B cell (primary cell): ENCODE measurements at regions not wholly inside any gene's neighbourhood (a gene's known extent, or its start where the extent isn't known, plus 50 kb on each side); places are given as distances from the start of the nearest gene placed in this dataset.

Experiments used
- ATAC-seq: fragments of 200-7000 bp; cut with Tn5 transposase; one replicate; pipeline ENCODE4 v1.10.0; 2021; ENCODE audit warnings: low read depth, mild to moderate bottlenecking, moderate number of reproducible peaks, moderate library complexity
- CTCF ChIA-PET: fragments of 350-600 bp; sonication (Branson Sonifier 250); formaldehyde crosslinking; loops from one replicate; lab custom pipeline; 2021; ENCODE audit warnings: antibody characterized with exemption, inconsistent platforms; lab: Charles Lee
- POLR2A ChIA-PET: fragments of 350-600 bp; sonication (Branson Sonifier 250); formaldehyde crosslinking; loops from one replicate; lab custom pipeline; 2021; ENCODE audit warnings: antibody characterized with exemption; lab: Charles Lee
- DNase-seq: peaks from one replicate; pipeline ENCODE4 v3.0.0; 2013
- H2AFZ ChIP-seq: 2 replicates; pipeline ENCODE4 v1.6.1; 2012; ENCODE audit warnings: mild to moderate bottlenecking, low read depth, low read length; ENCODE audit not compliant: insufficient read depth, poor library complexity, severe bottlenecking
- H3K27ac ChIP-seq, 2 donors: 1 replicate in 1 of 2; 2 replicates in 1 of 2; pipeline ENCODE4 v1.5.1; 2012 to 2013; ENCODE audit warnings: low read length in 2 of 2, mild to moderate bottlenecking in 2 of 2, moderate library complexity in 1 of 2
- H3K27me3 ChIP-seq, 4 experiments: fragments of 200-600 bp in 1 of 4; sonication (generic) in 1 of 4; replicated peaks in 1 of 4; 1 replicate in 2 of 4; 2 replicates in 2 of 4; pipeline versions ENCODE4 v1.6.1 to v1.7.0; 2013 to 2016; ENCODE audit warnings: low read length in 3 of 4, mild to moderate bottlenecking in 2 of 4, mixed read lengths in 1 of 4, moderate library complexity in 1 of 4; ENCODE audit not compliant: insufficient read depth in 4 of 4, control insufficient read depth in 3 of 4; ENCODE audit errors: control extremely low read depth in 1 of 4
- H3K36me3 ChIP-seq, 2 experiments: replicated peaks in 1 of 2; 1 replicate in 1 of 2; 2 replicates in 1 of 2; pipeline versions ENCODE4 v1.6.1 to v1.7.1; 2013; ENCODE audit warnings: low read length in 1 of 2; ENCODE audit not compliant: insufficient read depth in 2 of 2, control insufficient read depth in 1 of 2; ENCODE audit errors: control extremely low read depth in 1 of 2, extremely low read depth in 1 of 2
- H3K4me1 ChIP-seq, 2 donors: fragments of 200-600 bp in 1 of 2; sonication (generic) in 1 of 2; 1 replicate in 1 of 2; 2 replicates in 1 of 2; pipeline versions ENCODE4 v1.5.1 to v1.6.1; 2013 to 2017; ENCODE audit warnings: low read length in 2 of 2; ENCODE audit not compliant: control insufficient read depth in 2 of 2, insufficient read depth in 2 of 2
- H3K4me2 ChIP-seq: replicated peaks from 2 replicates; pipeline ENCODE3; 2012; ENCODE audit warnings: mild to moderate bottlenecking, low read depth, low read length; ENCODE audit not compliant: poor library complexity, severe bottlenecking
- H3K4me3 ChIP-seq, 5 experiments: fragments of 200-600 bp in 1 of 5; sonication (generic) in 1 of 5; 1 replicate in 3 of 5; 2 replicates in 2 of 5; pipeline versions ENCODE4 v1.5.1 to v1.7.0; 2011 to 2016; ENCODE audit warnings: low read length in 4 of 5, mild to moderate bottlenecking in 4 of 5, low read depth in 2 of 5, control low read depth in 1 of 5, moderate library complexity in 1 of 5; ENCODE audit not compliant: insufficient read depth in 1 of 5; ENCODE audit errors: control extremely low read depth in 1 of 5, extremely low read depth in 1 of 5
- H3K79me2 ChIP-seq: fragments of 200-600 bp; sonication (generic); one replicate; pipeline ENCODE4 v1.6.0; 2016; ENCODE audit warnings: low read length; ENCODE audit not compliant: control insufficient read depth, insufficient read depth
- H3K9ac ChIP-seq: fragments of 200-600 bp; sonication (generic); 2 replicates; pipeline ENCODE4 v1.6.1; 2017; ENCODE audit warnings: mild to moderate bottlenecking, low read length, moderate library complexity
- H3K9me3 ChIP-seq, 3 donors: one replicate each; pipeline versions ENCODE4 v1.6.1 to v1.7.1; 2013; ENCODE audit warnings: low read length in 2 of 3; ENCODE audit not compliant: control insufficient read depth in 2 of 3, insufficient read depth in 1 of 3; ENCODE audit errors: control extremely low read depth in 1 of 3
- H4K20me1 ChIP-seq: 2 replicates; pipeline ENCODE4 v1.6.0; 2012; ENCODE audit warnings: mild to moderate bottlenecking, low read length; ENCODE audit not compliant: insufficient read depth, control insufficient read depth, poor library complexity, severe bottlenecking
- H3K27ac Mint-ChIP-seq: one replicate; pipeline ENCODE4 v1.8.0; 2021; ENCODE audit warnings: mixed read lengths
- H3K27me3 Mint-ChIP-seq: one replicate; pipeline ENCODE4 v1.8.0; 2021; ENCODE audit warnings: mixed read lengths
- H3K4me1 Mint-ChIP-seq: one replicate; pipeline ENCODE4 v1.8.0; 2021; ENCODE audit warnings: mixed read lengths
- H3K4me3 Mint-ChIP-seq: one replicate; pipeline ENCODE4 v1.8.0; 2021; ENCODE audit warnings: mixed read lengths
- H3K9me3 Mint-ChIP-seq: one replicate; pipeline ENCODE4 v1.8.0; 2022; ENCODE audit warnings: mixed read lengths; ENCODE audit not compliant: insufficient read depth
- CTCF ChIP-seq: fragments of 200-600 bp; IDR thresholded peaks from one replicate; pipeline ENCODE4 v1.8.0; 2022; ENCODE audit warnings: antibody characterized with exemption, mild to moderate bottlenecking
- EZH2 ChIP-seq: IDR thresholded peaks from 2 replicates; pipeline ENCODE4 v1.6.1; 2012; ENCODE audit warnings: borderline replicate concordance, low read depth, mild to moderate bottlenecking, moderate library complexity, low read length; ENCODE audit not compliant: insufficient read depth, poor library complexity, severe bottlenecking
- WGBS: methylation state at CpG from one replicate; pipeline ENCODE4 v1.1.5; 2013; ENCODE audit warnings: missing lambda C conversion rate; ENCODE audit not compliant: insufficient coverage; 5-methylcytosine and 5-hydroxymethylcytosine counted together
- intact Hi-C: fragments of 100-400 bp; cut with micrococcal nuclease; formaldehyde crosslinking; loops from one replicate; pipeline ENCODE4 v1.10.0; 2022

GRCh38 chr20:50412499-50412898 lies 97.7 kb upstream of the PTPN1 start:
- DNase-seq (no peak), ATAC-seq (no peak)
- H4K20me1 ChIP-seq = no peaks in the 10 kb centered on the region
- H3K9me3 ChIP-seq = peaks cover 0 to 14% (median 0%) of the 10 kb centered on the region in 3 donors
- intact Hi-C loops = no loop called here
- H3K79me2 ChIP-seq = no peaks in the 10 kb centered on the region
- no peak overlapping the region for H2AFZ ChIP-seq
- no peak overlapping the region for H3K27ac ChIP-seq
- ChIA-PET POLR2A (no interaction called here), CTCF (no interaction called here)
- Mint-ChIP-seq H3K9me3 (no peaks in the 10 kb centered on the region), H3K27ac (no peak overlapping the region), H3K4me1 (no peaks in the 10 kb centered on the region), H3K27me3 (peaks cover 20% of the 10 kb centered on the region), H3K4me3 (no peak overlapping the region)
- WGBS = 97% methylated on average over 4 of the region's 7 CpGs
- TF ChIP-seq EZH2 (no peak), CTCF (no peak)
- H3K36me3 ChIP-seq = no peaks in the 10 kb centered on the region
- H3K27me3 ChIP-seq = peaks cover 0 to 4% (median 0%) of the 10 kb centered on the region in 4 experiments
- no peak overlapping the region for H3K9ac ChIP-seq
- no peak overlapping the region for H3K4me2 ChIP-seq
- no peaks in the 10 kb centered on the region for H3K4me1 ChIP-seq
- no peak overlapping the region for H3K4me3 ChIP-seq

- WGBS = 81% methylated on average over 3 of the region's 6 CpGs
- TF ChIP-seq EZH2 (no peak), CTCF (no peak)
- DNase-seq (no peak), ATAC-seq (no peak)
- H3K4me2 ChIP-seq = no peak overlapping the region
- no peaks in the 10 kb centered on the region for H3K9me3 Mint-ChIP-seq
- no peak overlapping the region for H3K4me3 ChIP-seq
- peaks cover 25% of the 10 kb centered on the region for H3K27me3 Mint-ChIP-seq
- no peaks in the 10 kb centered on the region for H3K4me1 ChIP-seq
- intact Hi-C loops = no loop called here
- H3K27ac ChIP-seq = no peak overlapping the region
- H3K4me1 Mint-ChIP-seq = no peaks in the 10 kb centered on the region
- peaks cover 0 to 14% (median 0%) of the 10 kb centered on the region in 3 donors for H3K9me3 ChIP-seq
- no peak overlapping the region for H3K9ac ChIP-seq
- H3K27me3 ChIP-seq = peaks cover 0 to 4% (median 0%) of the 10 kb centered on the region in 4 experiments
- no peak overlapping the region for H2AFZ ChIP-seq
- H3K27ac Mint-ChIP-seq = no peak overlapping the region
- POLR2A ChIA-PET = no interaction called here
- no peaks in the 10 kb centered on the region for H3K79me2 ChIP-seq
- no peaks in the 10 kb centered on the region for H3K36me3 ChIP-seq
- CTCF ChIA-PET = no interaction called here
- H3K4me3 Mint-ChIP-seq = no peak overlapping the region
- H4K20me1 ChIP-seq = no peaks in the 10 kb centered on the region
Measured at GRCh38 chr20:50413088-50413500, 97.1 kb upstream of the PTPN1 start.
